GM23248 (cell line): ENCODE measurements at regions not wholly inside any gene's neighbourhood (a gene's known extent, or its start where the extent isn't known, plus 50 kb on each side); places are given as distances from the start of the nearest gene placed in this dataset.

Experiments used
- EZH2 ChIP-seq: fragments of 200-600 bp; sonication (generic); IDR thresholded peaks from 2 replicates; pipeline ENCODE4 v1.6.1; 2018; ENCODE audit warnings: antibody characterized with exemption, mild to moderate bottlenecking; ENCODE audit not compliant: insufficient read depth, poor library complexity, severe bottlenecking
- EZH2phosphoT487 ChIP-seq: fragments of 200-600 bp; sonication (generic); IDR thresholded peaks from 2 replicates; pipeline ENCODE4 v1.6.1; 2018; ENCODE audit warnings: antibody characterized with exemption, moderate library complexity, mild to moderate bottlenecking, low read depth; ENCODE audit not compliant: insufficient read depth

GRCh38 chr10:121310151-121310711, 288.0 kb downstream of the FGFR2 start:
- no peak for TF ChIP-seq EZH2
- no peak for TF ChIP-seq EZH2phosphoT487
